Activated CD8-positive, alpha-beta T cell treated with anti-CD3 and anti-CD28 coated beads for 36 hours (primary cell): ENCODE measurements at regions not wholly inside any gene's neighbourhood (a gene's known extent, or its start where the extent isn't known, plus 50 kb on each side); places are given as distances from the start of the nearest gene placed in this dataset.

Experiments used
- ATAC-seq: fragments of 200-7000 bp; cut with Tn5 transposase; one replicate; pipeline ENCODE4 v1.10.0; 2021; ENCODE audit warnings: mild to moderate bottlenecking, moderate library complexity
- CTCF ChIA-PET: fragments of 350-600 bp; sonication (Branson Sonifier 250); formaldehyde crosslinking; loops from one replicate; lab custom pipeline; 2021; ENCODE audit warnings: antibody characterized with exemption; lab: Charles Lee
- POLR2A ChIA-PET: fragments of 350-600 bp; sonication (Branson Sonifier 250); formaldehyde crosslinking; loops from one replicate; lab custom pipeline; 2021; ENCODE audit warnings: antibody characterized with exemption; lab: Charles Lee
- DNase-seq: peaks from one replicate; pipeline ENCODE4 v3.0.0-alpha.2; 2020
- H3K27ac Mint-ChIP-seq: one replicate; pipeline ENCODE4 v1.8.0; 2021; ENCODE audit warnings: mild to moderate bottlenecking, mixed read lengths
- H3K27me3 Mint-ChIP-seq: one replicate; pipeline ENCODE4 v1.8.0; 2021; ENCODE audit warnings: mixed read lengths
- H3K36me3 Mint-ChIP-seq: one replicate; pipeline ENCODE4 v1.8.0; 2021; ENCODE audit warnings: low read depth, mixed read lengths
- H3K4me1 Mint-ChIP-seq: one replicate; pipeline ENCODE4 v1.8.0; 2021; ENCODE audit warnings: low read depth, mixed read lengths
- H3K4me3 Mint-ChIP-seq: one replicate; pipeline ENCODE4 v1.8.0; 2021; ENCODE audit warnings: mild to moderate bottlenecking, moderate library complexity, mixed read lengths
- H3K9me3 Mint-ChIP-seq: one replicate; pipeline ENCODE4 v1.8.0; 2021; ENCODE audit warnings: mixed read lengths
- intact Hi-C: fragments of 100-400 bp; cut with micrococcal nuclease; formaldehyde crosslinking; loops from one replicate; pipeline ENCODE4 v1.10.0; 2022
- TF ChIP-seq, protein P1 (sequence below): fragments of 200-600 bp; IDR thresholded peaks from one replicate; pipeline ENCODE4 v1.8.0; 2022; ENCODE audit warnings: antibody characterized with exemption, mild to moderate bottlenecking

DNA sequence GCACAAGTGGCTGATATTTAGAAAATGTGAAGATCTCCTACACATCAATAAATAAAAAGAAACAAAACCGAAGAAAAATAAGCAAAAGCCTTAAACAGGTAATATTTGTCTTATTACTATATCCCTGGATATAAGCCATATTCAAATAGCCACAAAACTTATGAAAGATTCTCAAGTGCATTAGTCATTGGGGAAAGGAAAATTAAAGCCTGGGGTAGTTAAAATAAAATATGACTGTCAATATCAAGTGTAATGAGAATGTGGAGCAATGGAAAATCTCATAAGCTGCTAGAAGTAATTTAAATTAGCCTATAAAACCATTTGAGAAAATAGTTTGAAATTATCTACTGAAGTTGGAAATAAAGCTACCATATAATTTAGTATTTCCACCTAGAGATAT, 399.9 kb downstream of the GASK1B start:
- ATAC-seq, result no peak
- no peak for DNase-seq
- CTCF ChIA-PET, result no interaction called here
- intact Hi-C loops, result no loop called here
- Mint-ChIP-seq H3K9me3 (no peaks in the 10 kb centered on the region), H3K4me3 (no peak overlapping the region), H3K36me3 (no peaks in the 10 kb centered on the region), H3K27ac (no peak overlapping the region), H3K4me1 (no peaks in the 10 kb centered on the region), H3K27me3 (no peaks in the 10 kb centered on the region)
- TF ChIP-seq, protein P1, sequence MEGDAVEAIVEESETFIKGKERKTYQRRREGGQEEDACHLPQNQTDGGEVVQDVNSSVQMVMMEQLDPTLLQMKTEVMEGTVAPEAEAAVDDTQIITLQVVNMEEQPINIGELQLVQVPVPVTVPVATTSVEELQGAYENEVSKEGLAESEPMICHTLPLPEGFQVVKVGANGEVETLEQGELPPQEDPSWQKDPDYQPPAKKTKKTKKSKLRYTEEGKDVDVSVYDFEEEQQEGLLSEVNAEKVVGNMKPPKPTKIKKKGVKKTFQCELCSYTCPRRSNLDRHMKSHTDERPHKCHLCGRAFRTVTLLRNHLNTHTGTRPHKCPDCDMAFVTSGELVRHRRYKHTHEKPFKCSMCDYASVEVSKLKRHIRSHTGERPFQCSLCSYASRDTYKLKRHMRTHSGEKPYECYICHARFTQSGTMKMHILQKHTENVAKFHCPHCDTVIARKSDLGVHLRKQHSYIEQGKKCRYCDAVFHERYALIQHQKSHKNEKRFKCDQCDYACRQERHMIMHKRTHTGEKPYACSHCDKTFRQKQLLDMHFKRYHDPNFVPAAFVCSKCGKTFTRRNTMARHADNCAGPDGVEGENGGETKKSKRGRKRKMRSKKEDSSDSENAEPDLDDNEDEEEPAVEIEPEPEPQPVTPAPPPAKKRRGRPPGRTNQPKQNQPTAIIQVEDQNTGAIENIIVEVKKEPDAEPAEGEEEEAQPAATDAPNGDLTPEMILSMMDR, result no peak
- POLR2A ChIA-PET, result no interaction called here

DNA sequence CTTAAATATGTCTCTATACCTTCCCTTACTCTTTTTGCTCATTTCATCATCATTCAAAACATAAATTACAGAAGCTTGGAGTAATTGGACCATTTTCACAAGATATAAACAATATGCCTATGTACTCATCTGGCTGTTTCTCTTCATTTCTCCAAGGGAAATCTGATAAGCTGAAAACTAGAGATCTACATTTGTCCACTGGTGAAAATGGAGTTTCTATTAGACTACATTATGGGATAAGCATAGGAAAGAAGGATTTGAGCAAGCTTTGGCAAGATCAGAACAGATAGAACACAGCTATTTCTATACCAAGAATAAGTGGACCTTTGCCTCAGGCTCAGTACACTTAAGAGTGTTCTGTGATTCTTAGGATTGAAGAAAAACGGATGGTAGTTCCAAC, 404.4 kb downstream of the GASK1B start:
- Mint-ChIP-seq H3K27me3 (no peaks in the 10 kb centered on the region), H3K4me1 (no peaks in the 10 kb centered on the region), H3K4me3 (no peak overlapping the region), H3K9me3 (no peaks in the 10 kb centered on the region), H3K27ac (no peak overlapping the region), H3K36me3 (no peaks in the 10 kb centered on the region)
- TF ChIP-seq, protein P1, result no peak
- intact Hi-C loops, result no loop called here
- DNase-seq (no peak), ATAC-seq (no peak)
- ChIA-PET POLR2A (no interaction called here), CTCF (interaction anchor here (1.2 kb wide), 1 partner anchor 37 kb away, joined by 3 read pairs; no protein-coding TSS in a partner anchor)

DNA sequence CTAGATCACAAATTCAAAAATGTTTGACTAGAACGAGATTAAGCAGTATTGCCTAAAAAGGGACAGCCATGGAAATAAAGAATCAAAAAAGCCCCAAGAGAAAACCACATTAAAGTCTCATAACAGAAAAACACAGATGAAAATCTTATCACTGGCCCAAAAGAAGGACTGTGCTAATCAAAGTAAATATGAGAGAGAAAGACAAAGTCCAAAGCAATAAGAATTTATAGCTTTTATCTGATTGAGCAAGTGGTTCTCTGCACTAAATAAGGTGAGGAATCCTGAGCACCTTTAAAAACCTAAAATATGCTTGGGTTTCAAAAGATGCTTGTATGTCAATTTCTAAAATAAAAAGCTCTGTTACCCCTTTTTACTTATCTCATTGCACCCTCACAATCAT, 409.3 kb downstream of the GASK1B start:
- ChIA-PET CTCF (no interaction called here), POLR2A (no interaction called here)
- ATAC-seq, result no peak
- H3K9me3 Mint-ChIP-seq, result peaks cover 5% of the 10 kb centered on the region
- no peak overlapping the region for H3K27ac Mint-ChIP-seq
- intact Hi-C loops, result no loop called here
- H3K36me3 Mint-ChIP-seq, result no peaks in the 10 kb centered on the region
- no peak overlapping the region for H3K4me3 Mint-ChIP-seq
- H3K27me3 Mint-ChIP-seq, result no peaks in the 10 kb centered on the region
- no peak for DNase-seq
- no peaks in the 10 kb centered on the region for H3K4me1 Mint-ChIP-seq
- TF ChIP-seq, protein P1, result no peak

DNA sequence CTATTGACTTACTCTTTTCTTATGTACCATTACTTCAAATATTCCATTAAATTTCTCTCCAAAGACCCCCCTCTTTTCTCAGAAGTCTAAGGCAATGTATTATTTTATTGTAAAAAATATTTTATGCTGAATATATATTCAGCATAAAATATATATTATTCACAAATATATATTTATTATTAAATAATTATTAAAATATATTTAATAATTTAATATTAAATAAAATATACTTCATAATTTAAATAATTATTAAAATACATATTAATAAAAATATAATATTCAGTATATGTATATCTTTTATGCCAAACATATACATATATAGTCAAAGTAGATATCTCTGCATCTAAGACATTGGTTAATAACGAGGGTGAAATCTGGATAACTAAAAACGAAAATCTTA, 418.4 kb downstream of the GASK1B start:
- ChIA-PET POLR2A (no interaction called here), CTCF (no interaction called here)
- intact Hi-C loops, result no loop called here
- no peak overlapping the region for H3K27ac Mint-ChIP-seq
- peaks cover 15% of the 10 kb centered on the region for H3K9me3 Mint-ChIP-seq
- H3K4me3 Mint-ChIP-seq, result no peak overlapping the region
- TF ChIP-seq, protein P1, result no peak
- no peaks in the 10 kb centered on the region for H3K36me3 Mint-ChIP-seq
- DNase-seq (no peak), ATAC-seq (no peak)
- no peaks in the 10 kb centered on the region for H3K4me1 Mint-ChIP-seq
- no peaks in the 10 kb centered on the region for H3K27me3 Mint-ChIP-seq

DNA sequence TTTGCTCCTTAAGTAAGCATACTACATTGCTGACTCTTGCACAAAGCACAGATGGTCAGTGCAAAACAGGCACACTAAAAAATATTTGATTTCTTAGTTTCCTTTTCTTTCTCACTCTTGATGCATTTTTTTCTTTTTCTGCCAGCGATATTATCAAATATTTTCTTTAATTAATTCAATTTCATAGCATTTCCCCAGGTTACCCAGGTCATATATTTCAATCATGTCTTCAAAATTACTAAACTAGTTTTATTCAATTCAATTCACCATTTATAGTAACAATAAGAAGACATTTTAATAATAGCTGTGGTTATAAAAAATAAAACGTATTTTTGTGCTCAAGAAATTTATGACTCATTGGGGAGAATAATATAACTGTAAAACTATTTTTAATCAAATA, 421.2 kb downstream of the GASK1B start:
- Mint-ChIP-seq H3K9me3 (peaks cover 11% of the 10 kb centered on the region), H3K4me3 (no peak overlapping the region), H3K4me1 (no peaks in the 10 kb centered on the region), H3K27me3 (no peaks in the 10 kb centered on the region), H3K27ac (no peak overlapping the region), H3K36me3 (no peaks in the 10 kb centered on the region)
- DNase-seq (no peak), ATAC-seq (no peak)
- TF ChIP-seq, protein P1, result no peak
- POLR2A ChIA-PET, result no interaction called here
- intact Hi-C loops, result no loop called here
- CTCF ChIA-PET, result no interaction called here
